Osteocyte (in vitro differentiated cells): ENCODE measurements at regions not wholly inside any gene's neighbourhood (a gene's known extent, or its start where the extent isn't known, plus 50 kb on each side); places are given as distances from the start of the nearest gene placed in this dataset.
"Not testable (repeated sequence)": the region's sequence is repeated elsewhere in the genome, so short reads cannot be mapped to it uniquely, and the experiment has no call there.

ENCODE experiments used
- DNase-seq: peaks from one replicate; pipeline ENCODE4 v3.0.0; 2021; ENCODE audit warnings: mixed read lengths; ENCODE audit not compliant: unreplicated experiment; ENCODE audit errors: extremely low spot score
- H3K27ac Mint-ChIP-seq: one replicate; pipeline ENCODE4 v1.8.0; 2021; ENCODE audit warnings: mild to moderate bottlenecking, mixed read lengths; ENCODE audit not compliant: unreplicated experiment
- H3K27me3 Mint-ChIP-seq: one replicate; pipeline ENCODE4 v1.8.0; 2021; ENCODE audit warnings: mixed read lengths; ENCODE audit not compliant: unreplicated experiment
- H3K36me3 Mint-ChIP-seq: one replicate; pipeline ENCODE4 v1.8.0; 2021; ENCODE audit warnings: mixed read lengths; ENCODE audit not compliant: unreplicated experiment
- H3K4me1 Mint-ChIP-seq: one replicate; pipeline ENCODE4 v1.8.0; 2021; ENCODE audit warnings: mixed read lengths; ENCODE audit not compliant: unreplicated experiment
- H3K4me3 Mint-ChIP-seq: one replicate; pipeline ENCODE4 v1.8.0; 2021; ENCODE audit warnings: mild to moderate bottlenecking, moderate library complexity, mixed read lengths; ENCODE audit not compliant: unreplicated experiment
- H3K9me3 Mint-ChIP-seq: one replicate; pipeline ENCODE4 v1.8.0; 2021; ENCODE audit warnings: mixed read lengths; ENCODE audit not compliant: unreplicated experiment
- TF ChIP-seq, protein P1 (sequence below): fragments of 200-600 bp; sonication (generic); IDR thresholded peaks from 2 replicates; pipeline ENCODE4 v1.5.0; 2021; ENCODE audit warnings: antibody characterized with exemption, mild to moderate bottlenecking, moderate library complexity

DNA sequence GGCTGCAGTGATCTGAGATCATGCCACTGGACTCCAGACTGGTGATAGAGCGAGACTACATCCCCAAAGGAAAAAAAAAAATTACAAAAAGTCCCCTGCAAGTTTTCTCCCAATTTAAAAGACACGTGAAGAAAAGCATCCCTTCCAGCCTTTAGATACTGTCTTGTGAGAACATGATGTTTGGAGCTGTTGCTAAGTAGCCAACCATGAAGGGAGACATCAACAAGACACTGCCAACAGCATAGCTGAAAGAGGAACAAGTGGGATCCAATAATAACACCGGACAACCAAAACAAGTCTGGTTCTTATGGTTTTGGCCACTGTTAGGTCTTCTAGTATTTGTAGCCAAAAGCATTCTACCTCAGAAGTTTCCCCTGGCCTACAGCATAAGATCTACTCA is 118.9 kb upstream of the CCDC180 start:
- Mint-ChIP-seq H3K36me3 (no peaks in the 10 kb centered on the region), H3K9me3 (no peaks in the 10 kb centered on the region)

DNA sequence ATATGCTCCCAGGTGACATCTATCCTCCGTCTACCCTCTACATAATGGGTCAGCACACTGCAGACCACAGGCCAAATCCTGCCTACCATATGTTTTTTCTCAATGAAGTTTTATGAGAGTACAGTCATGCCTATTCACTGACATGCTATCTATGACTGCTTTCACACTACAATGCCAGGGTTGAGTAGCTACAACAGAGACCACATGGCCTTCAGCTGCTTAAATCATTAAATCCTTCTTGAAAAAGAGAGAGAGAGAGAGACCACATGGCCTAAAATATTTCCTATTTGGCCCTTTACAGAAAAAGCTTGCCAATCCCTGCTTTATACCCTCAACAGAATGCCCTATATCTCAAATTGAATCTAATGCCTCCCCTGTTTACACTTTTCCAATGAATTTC is 119.8 kb upstream of the CCDC180 start:
- H3K9me3 Mint-ChIP-seq, H3K36me3 Mint-ChIP-seq, H3K4me1 Mint-ChIP-seq, H3K27ac Mint-ChIP-seq, H3K4me3 Mint-ChIP-seq, H3K27me3 Mint-ChIP-seq, DNase-seq: not testable (repeated sequence)

More for the DNA sequence above, 118.9 kb upstream of the CCDC180 start:
- Mint-ChIP-seq H3K4me1 (no peaks in the 10 kb centered on the region), H3K27me3 (no peaks in the 10 kb centered on the region), H3K4me3 (no peak overlapping the region), H3K27ac (no peak overlapping the region)
- DNase-seq = no peak
- TF ChIP-seq, protein P1, sequence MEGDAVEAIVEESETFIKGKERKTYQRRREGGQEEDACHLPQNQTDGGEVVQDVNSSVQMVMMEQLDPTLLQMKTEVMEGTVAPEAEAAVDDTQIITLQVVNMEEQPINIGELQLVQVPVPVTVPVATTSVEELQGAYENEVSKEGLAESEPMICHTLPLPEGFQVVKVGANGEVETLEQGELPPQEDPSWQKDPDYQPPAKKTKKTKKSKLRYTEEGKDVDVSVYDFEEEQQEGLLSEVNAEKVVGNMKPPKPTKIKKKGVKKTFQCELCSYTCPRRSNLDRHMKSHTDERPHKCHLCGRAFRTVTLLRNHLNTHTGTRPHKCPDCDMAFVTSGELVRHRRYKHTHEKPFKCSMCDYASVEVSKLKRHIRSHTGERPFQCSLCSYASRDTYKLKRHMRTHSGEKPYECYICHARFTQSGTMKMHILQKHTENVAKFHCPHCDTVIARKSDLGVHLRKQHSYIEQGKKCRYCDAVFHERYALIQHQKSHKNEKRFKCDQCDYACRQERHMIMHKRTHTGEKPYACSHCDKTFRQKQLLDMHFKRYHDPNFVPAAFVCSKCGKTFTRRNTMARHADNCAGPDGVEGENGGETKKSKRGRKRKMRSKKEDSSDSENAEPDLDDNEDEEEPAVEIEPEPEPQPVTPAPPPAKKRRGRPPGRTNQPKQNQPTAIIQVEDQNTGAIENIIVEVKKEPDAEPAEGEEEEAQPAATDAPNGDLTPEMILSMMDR = no peak

DNA sequence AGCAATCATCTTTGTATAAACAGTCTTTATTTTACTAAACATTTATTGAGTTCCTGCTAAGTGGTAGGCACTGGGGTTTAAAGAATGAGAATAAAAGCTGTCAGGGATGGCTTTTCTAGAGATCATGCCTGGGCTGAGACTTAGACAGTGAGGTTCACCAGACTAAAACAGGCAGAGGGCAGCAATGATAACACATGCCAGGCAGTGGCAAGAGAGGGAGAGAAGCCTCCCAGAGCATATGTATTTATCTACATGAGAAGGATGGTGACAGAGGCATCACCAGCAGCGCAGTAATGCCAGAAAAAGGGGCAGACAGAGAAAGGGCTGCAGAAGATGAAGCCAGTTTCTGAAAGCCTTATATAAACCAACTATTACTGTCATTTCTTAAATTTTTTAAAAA is 121.0 kb upstream of the CCDC180 start:
- no peaks in the 10 kb centered on the region for H3K4me1 Mint-ChIP-seq
- H3K36me3 Mint-ChIP-seq = no peaks in the 10 kb centered on the region
- no peaks in the 10 kb centered on the region for H3K27me3 Mint-ChIP-seq
- H3K4me3 Mint-ChIP-seq = no peak overlapping the region
- H3K9me3 Mint-ChIP-seq = no peaks in the 10 kb centered on the region
- DNase-seq = no peak
- TF ChIP-seq, protein P1 = no peak
- no peak overlapping the region for H3K27ac Mint-ChIP-seq

DNA sequence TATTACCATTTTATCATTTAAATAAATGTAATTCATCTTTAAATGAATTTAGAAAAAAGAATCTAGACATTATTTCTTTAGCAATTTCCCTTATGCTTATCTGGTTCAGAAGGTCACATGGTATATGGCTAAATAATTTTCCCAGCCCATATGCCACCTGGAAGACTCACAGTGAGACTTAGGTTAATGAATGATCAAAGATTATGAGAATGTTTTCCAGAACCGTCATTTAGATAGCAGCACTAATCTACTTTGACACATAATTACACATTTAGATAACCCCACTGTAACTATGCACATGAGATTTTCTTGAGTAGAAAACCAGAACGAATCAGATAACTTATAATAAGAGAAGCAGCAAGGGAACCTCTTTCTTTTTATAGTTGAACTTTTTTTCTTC is 124.9 kb upstream of the CCDC180 start:
- not testable (repeated sequence) for DNase-seq, H3K4me3 Mint-ChIP-seq, H3K27ac Mint-ChIP-seq, H3K36me3 Mint-ChIP-seq, H3K9me3 Mint-ChIP-seq, H3K4me1 Mint-ChIP-seq
- peaks cover 11% of the 10 kb centered on the region for H3K27me3 Mint-ChIP-seq

DNA sequence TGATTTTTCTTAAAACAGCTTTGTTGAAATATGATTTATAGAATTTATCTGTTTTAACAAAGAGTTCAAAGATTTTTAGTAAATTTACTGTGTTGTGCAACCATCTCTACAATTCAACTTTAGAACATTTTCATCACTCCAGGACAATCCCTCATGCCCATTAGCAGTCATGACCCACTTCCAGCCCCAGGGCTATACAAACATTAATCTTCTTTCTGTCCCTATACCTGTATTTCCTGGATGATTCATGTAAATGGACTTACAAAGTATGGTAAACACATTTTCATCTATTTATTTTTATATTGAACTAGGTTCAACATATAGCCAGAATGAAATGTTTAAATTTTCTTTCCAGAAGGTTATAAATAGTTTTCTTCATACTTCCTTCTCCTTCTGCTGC is 127.8 kb upstream of the CCDC180 start:
- Mint-ChIP-seq H3K4me3 (no peak overlapping the region), H3K4me1 (no peaks in the 10 kb centered on the region), H3K9me3 (no peaks in the 10 kb centered on the region), H3K27me3 (peaks cover 11% of the 10 kb centered on the region), H3K36me3 (no peaks in the 10 kb centered on the region), H3K27ac (no peak overlapping the region)
- no peak for DNase-seq
- TF ChIP-seq, protein P1 = no peak

DNA sequence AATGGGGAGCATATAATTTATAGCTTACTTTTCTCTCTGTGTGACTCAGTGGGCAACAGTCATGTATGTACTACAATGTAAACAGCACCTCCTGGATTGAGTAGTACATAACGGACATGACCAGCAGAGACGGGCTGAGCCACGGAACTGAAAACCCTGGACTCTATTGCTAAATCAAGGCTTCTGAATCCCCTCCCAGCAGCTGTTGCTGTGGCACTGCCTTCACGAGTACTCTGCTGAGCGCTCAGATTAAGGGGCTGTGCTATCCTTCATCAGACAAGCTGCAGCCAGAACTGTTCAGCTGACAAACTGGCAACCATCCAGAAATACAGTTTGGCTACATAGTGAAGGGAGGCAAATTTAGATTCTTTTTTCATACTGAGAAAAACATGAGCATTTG is 131.3 kb upstream of the CCDC180 start:
- TF ChIP-seq, protein P1 = no peak
- no peak for DNase-seq

DNA sequence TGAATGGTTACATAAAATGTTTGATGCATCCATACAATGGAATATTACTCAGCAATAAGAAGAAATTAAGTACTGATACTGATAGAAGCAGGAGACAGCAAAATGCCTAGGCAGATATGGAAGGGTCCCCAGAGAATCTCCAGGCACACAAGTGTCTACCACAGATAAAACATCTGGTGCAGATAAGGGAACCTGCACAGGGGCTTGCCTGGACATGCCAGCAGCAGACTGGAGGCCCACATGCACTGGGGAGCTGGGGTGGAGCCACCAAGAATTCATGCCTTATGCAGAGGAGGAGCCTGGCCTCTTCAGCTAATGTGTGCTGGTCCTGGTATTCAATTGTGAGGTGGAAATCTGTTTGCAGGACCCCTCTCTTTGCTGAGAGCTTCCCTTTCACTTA is 129.2 kb upstream of the CTSV start:
- not testable (repeated sequence) for H3K27me3 Mint-ChIP-seq, H3K36me3 Mint-ChIP-seq, H3K27ac Mint-ChIP-seq, DNase-seq, H3K4me3 Mint-ChIP-seq, H3K9me3 Mint-ChIP-seq, H3K4me1 Mint-ChIP-seq

More for the DNA sequence above, 131.3 kb upstream of the CCDC180 start:
- Mint-ChIP-seq H3K4me1 (no peaks in the 10 kb centered on the region), H3K27ac (no peak overlapping the region), H3K27me3 (peaks cover 12% of the 10 kb centered on the region), H3K9me3 (no peaks in the 10 kb centered on the region), H3K36me3 (peaks cover 1% of the 10 kb centered on the region), H3K4me3 (no peak overlapping the region)

DNA sequence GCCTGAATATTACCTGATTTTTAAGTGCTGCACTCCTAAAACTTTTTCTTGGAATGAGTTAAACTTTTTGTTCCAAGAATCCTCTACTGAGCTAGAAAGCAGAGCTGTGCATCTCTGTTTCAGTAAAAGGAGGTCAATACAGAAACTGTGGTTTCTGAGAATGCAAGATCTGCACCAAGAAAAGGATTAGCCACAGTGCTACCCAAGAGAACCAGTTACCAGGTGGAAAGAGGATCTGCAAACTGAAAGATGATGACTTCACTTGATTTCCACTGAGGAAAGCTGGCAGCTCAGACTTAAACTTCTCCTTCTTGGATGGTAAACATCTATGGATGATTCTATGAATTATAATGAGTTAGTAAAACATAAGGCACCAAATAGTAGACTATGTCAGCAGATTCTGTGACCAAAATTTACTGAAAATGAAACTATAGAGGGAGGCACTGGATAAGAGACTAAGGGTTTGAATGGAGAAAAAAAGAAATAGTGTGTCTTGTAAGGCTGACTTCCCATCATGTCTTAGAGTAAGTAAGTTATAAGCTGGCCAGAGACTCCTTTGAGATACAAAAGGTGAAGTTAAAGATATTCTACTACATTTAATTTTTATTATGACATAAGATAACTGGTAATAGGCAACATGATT is 127.7 kb upstream of the CTSV start:
- H3K27me3 Mint-ChIP-seq, H3K36me3 Mint-ChIP-seq, H3K27ac Mint-ChIP-seq, H3K4me1 Mint-ChIP-seq, H3K9me3 Mint-ChIP-seq, DNase-seq, H3K4me3 Mint-ChIP-seq: not testable (repeated sequence)
